CD4-positive, alpha-beta T cell treated with Interferon gamma for 1 hour (primary cell): ENCODE measurements at regions not wholly inside any gene's neighbourhood (a gene's known extent, or its start where the extent isn't known, plus 50 kb on each side); places are given as distances from the start of the nearest gene placed in this dataset.
"Not testable (repeated sequence)": the region's sequence is repeated elsewhere in the genome, so short reads cannot be mapped to it uniquely, and the experiment has no call there.

Experiments used
- DNase-seq: peaks from one replicate; pipeline ENCODE4 v3.0.0-alpha.2; 2020

DNA sequence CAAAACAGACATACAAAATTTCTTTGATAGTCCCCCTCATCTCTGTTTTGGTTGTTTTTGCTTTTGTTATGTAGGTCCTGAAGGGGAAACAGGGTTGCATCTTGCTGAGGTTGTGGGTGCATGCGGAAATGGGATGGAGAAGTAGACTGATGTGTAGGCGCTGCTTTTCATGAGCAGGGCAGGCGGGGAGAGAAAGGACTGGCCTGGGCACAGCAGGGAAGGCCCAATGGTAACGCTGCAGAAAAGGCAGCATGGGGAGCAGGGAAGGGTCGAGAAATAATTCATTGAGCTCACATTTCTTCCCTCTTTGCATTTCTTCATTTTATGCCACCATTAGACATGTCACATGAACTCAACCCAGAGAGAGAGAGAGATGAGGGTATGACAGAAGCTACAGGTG lies 74.3 kb upstream of the CCN2 start:
- DNase-seq, result no peak

DNA sequence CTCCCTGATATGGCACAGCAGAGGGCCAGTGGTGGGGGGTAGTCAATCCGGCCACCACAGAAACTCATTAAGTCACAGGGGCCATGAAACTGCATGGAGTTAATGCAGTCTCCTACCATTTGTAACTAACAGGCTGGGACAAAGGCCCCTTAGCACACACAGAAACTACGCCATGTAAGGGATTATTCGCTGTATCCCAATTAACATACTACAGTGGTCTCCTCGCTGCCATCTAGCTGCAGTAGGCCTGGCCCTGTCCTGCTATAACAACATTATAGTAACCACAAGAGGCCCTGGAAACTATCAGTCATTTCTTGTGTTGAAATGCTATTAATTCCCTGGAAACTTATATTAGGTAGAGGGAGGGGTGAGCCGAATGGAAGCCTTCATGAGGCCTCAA lies 72.3 kb upstream of the CCN2 start:
- DNase-seq, result no peak

DNA sequence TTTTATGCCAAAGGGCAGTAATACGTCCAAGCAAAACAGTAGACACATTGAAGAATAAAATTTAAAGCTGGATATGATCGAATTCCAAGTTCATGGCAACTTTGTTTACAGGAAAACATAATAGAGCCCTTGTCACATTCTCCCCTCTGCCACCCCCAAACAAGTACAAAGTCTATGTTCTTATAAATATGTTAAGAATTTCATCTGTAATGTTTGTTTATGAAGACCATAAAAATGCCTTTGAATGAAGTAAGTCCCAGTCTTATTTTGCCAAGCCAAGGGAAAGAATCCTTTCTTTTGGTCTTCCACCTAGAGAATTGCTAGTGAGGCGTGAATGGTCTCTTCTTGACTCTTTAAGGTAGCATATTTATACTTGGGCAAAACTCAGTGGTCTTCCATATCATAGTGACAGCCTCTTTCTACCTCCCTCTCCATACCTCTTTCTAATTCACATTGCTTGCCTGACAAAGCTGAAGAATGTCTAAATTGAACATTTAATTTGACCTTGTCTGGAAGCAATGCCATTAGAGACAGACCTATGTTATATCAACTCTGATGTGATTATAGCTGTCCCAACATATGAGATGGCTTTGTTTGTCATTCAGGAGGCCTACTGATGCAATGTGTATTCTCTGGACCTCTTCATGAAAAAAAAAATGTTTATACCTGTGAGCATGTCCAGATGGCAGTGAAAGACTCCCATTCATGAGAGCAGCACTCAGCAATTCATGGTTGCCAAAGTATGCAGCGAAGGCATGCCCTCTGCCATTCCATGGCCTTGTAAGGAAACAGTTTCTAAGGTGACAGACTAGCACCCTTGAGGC lies 70.6 kb upstream of the CCN2 start:
- DNase-seq, result no peak

DNA sequence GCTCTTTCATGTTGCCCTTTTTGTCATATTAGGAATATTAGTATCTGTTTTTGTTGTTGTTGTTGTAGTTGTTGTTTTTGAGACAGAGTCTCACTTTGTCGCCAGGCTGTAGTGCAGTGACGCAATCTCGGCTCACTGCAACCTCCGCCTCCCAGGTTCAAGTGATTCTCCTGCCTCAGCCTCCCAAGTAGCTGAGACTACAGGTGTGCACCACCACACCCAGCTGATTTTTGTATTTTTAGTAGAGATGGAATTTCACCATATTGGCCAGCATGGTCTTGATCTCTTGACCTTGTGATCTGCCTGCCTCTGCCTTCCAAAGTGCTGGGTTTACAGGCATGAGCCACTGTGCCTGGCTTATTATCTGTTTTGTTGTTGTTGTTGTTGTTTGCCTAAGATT lies 69.7 kb upstream of the CCN2 start:
- not testable (repeated sequence) for DNase-seq

DNA sequence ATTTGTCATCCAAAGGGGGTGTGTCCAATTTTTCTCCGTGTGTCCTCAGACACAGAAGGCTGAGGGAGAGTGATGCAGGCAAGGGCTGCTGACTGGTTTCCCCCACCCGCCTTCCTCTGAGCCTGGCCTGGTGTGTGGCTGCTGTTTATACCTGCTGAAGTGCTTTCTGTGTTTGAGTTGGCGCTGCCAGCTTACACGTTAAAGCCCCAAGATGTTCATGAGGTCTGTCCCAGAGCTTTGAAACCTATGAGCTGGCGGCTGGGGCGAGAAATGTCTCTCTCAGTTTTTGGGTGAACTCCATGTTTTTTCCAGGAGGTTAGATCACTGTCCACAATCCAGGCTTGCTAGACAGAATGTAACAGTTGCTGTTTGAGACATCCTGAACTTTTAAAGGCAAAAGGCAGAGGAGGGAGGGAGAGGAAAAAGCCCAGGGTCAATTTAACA lies 69.0 kb upstream of the CCN2 start:
- DNase-seq, result no peak

DNA sequence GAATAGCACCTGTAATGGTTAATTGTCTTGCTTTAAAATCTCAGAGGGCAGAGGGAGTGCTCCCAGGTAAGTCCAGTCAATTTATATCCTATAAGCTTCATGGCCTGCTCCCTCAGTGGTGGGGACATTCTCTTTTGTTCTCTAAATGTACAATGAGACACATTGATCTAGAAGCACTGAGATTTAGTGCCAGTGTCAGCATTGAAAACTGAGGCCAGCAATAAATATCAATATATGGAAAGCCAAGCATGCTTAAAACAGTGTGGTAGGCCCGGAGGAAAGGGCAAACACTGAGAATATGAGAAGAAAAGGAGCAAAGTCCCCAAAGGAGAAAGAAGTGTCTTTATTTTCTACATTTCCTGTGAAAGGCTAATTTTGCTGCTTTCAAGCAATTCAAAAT lies 68.4 kb upstream of the CCN2 start:
- no peak for DNase-seq

DNA sequence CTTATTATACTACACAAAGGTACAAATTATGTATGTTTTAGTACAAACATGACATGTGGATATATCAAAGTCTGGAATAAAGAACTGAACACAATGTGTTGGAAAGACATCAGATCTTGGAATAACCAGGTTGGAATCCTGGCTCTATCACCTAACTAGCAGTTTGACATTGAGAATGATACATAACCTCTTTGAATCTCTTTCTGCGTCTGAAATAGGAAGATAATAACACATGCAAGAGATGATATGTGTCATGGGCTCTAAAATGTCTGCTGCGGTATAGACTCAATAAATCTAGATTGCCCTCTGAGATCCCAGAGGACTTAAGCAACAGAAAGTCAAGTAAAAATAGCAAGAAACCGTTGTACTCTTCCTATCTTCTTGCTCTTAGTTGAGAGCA lies 66.8 kb upstream of the CCN2 start:
- DNase-seq, result no peak

DNA sequence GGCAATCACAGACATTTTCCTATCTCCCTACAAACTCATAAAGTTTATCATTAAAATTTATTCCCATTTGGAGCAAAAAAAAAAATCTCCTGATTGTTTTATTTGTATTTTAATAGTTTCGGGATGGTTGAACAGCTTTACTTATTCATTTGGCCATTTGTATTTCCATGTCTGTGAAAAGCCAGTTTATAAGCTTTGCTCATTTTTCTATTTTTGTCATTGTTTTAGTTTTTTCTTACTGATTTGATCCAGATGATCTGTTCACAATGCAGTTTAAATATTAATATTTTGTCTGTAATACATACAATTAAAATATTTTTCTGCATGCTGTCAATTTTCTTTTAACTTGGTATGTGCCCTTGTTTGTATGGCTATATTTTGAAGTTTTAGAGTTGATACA lies 65.2 kb upstream of the CCN2 start:
- no peak for DNase-seq

DNA sequence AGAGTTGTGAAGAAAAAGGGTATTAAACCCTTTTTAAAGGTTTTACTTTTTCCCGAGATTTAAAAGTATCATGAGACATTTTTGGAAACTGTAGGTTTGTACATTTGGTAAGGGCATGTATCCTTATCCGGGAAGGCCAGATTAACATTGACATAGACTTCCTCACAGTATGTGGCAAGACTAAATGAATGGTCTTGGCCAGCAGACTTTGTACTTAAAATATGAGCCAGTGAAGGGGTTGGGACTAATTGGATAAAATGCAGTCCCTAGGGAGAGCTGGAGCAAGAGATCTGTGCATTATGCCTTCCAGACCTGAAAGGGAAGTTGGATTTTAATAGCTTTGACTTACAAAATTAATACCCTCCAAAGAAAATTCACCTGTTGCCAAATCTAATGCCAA lies 60.4 kb upstream of the CCN2 start:
- no peak for DNase-seq

DNA sequence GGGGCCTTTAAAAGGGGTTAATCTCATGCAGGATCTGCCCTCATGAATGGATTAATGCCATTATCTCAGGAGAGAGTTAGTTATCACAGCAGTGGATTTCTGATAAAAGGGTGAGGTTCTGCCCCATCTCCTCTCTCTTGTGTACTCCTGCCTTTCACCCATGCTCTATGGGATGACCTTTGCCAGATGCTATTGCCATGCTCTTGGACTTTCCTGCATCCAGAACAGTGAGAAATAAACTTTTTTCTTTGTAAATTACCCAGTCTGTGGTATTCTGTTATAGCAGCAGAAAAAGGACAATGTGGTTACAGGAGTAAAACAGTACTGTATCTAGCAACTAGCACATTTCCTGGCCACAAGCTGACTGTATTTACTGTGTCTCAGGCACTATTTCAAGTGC lies 58.0 kb upstream of the CCN2 start:
- no peak for DNase-seq

DNA sequence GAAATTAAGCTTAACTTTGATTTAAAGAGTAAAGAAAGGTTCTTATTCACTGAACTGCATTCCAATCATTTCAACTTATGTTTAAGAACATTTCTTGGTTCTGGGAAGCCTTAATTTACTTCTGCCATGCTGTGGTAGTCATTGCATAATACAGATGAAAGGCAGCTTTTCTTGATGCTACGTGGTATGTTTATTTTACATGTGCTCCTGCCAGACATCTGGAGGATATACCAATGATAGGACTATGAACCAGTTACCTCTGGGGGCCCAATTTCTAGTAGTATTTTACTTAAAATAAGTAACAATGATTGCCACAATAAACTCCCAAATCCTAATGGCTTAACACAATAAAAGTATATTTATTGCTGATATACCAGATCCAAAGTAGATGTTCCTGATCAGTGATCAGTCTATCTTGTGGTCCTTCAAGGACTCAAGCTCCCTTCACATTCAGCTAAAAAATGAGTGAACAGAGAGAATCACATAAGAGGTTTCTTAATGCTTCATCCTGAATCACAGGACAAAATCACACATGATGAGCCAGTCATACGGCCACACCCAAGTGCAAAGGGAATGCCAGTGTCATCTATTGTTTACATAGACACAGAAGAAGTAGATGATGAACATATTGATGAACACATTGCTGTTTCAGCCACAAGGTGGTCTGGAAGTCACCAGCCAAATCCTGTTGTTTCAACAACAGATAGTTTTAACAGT lies 56.5 kb upstream of the CCN2 start:
- no peak for DNase-seq

DNA sequence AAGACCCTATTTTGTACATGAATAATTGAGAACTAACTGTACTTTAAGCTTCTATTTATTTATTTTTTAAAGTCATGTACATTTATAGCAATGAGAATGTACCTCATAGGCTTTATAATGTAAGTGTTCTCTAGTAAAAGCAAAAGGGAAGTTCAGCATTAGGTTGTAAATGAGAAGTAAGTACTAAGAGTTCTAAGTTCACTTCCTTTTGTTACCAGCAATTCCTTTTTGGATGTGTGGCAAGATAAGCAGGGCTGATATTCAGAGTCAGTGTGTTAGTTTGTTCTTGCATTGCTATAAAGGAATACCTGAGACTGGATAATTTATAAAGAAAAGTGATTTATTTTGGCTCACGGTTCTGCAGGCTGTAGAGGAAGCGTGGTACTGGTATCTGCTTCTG lies 54.0 kb upstream of the CCN2 start:
- DNase-seq, result no peak

DNA sequence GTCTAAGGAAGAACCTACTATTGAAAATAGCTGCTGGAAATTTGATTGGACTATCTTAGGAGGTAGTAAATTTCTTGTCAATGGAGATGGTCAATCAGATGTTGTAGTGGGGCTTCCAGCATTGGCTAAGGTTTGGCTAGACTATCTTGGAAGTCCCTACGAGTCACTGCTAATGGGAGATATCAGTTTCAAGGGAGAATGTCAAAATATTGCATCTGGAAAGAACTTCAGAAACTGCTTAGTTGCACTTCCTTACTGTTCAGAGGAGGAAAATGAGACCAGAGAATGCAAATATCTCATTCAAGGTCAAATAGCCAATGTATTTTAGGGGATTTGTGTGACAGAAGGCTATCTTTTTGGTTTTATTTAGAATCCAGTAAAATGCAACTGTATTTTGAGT lies 53.5 kb upstream of the CCN2 start:
- DNase-seq, result no peak

DNA sequence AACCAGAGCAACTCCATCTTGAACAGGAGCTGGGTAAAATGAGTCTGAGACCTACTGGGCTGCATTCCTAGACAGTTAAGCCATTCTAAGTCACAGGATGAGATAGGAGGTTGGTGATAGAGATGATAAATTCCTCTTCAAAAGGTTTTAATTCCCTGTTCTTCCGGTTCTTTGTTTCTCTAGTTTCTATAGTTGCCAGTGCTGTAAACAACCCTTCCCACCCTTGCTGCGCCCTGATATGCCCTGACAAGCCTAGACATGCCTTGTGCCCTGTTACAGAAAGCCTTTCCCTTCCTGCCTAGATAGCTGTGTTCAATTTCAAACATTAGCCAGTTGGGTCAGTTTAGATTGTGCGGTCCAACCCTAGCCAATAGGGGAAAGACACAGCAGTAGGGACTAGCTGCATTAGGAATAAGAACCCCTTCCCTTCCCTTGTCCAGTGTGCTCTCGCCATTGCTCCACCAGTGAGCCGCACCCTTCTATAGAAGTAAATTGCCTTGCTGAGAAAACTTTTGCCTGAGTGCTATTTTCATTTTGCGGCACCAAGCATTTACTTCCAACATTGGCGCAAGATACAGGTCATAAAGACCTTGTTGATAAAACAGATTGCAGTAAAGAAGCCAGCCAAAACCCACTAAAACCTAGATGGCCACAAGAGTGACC lies 52.5 kb upstream of the CCN2 start:
- DNase-seq, result no peak
